ENCODE measurements at regions not wholly inside any gene's neighbourhood (a gene's known extent, or its start where the extent isn't known, plus 50 kb on each side); places are given as distances from the start of the nearest gene placed in this dataset.
"Not testable (repeated sequence)": the region's sequence is repeated elsewhere in the genome, so short reads cannot be mapped to it uniquely, and the experiment has no call there.

- H3K27ac Mint-ChIP-seq; H3K27me3 Mint-ChIP-seq (ENCODE audit: low read depth); H3K4me3 Mint-ChIP-seq; H3K36me3 Mint-ChIP-seq (ENCODE audit: low read depth); intact Hi-C loops (cut with micrococcal nuclease): not testable (repeated sequence)
- H3K9me3 Mint-ChIP-seq, result peaks cover 10% of the 10 kb centered on the region
- CTCF ChIA-PET, result interaction anchor here (0.7 to 1.2 kb wide), 4 partner anchors 9 to 238 kb away, joined by 3 read pairs; no protein-coding TSS in a partner anchor
- peaks cover 47% of the 10 kb centered on the region for H3K4me1 Mint-ChIP-seq (ENCODE audit: low read depth)
- DNase-seq, result peak; percentile 36
Observed at GRCh38 chr12:89222580-89222979, 129.7 kb downstream of the DUSP6 start.

GRCh38 chr12:89217472-89217871, 134.8 kb downstream of the DUSP6 start:
- CTCF ChIA-PET, result no interaction called here
- H3K9me3 Mint-ChIP-seq, result peaks cover 10% of the 10 kb centered on the region
- no peaks in the 10 kb centered on the region for H3K36me3 Mint-ChIP-seq (ENCODE audit: low read depth)
- no peaks in the 10 kb centered on the region for H3K27me3 Mint-ChIP-seq (ENCODE audit: low read depth)
- DNase-seq, result no peak
- intact Hi-C loops (cut with micrococcal nuclease), result no loop called here
- H3K4me3 Mint-ChIP-seq, result no peak overlapping the region
- peaks cover 6% of the 10 kb centered on the region for H3K4me1 Mint-ChIP-seq (ENCODE audit: low read depth)
- no peak overlapping the region for H3K27ac Mint-ChIP-seq

GRCh38 chr12:89216211-89216952, 135.9 kb downstream of the DUSP6 start:
- Mint-ChIP-seq H3K27ac (no peak overlapping the region), H3K4me3 (no peak overlapping the region), H3K4me1 (ENCODE audit: low read depth) (peaks cover 13% of the 10 kb centered on the region), H3K9me3 (peaks cover 8% of the 10 kb centered on the region), H3K36me3 (ENCODE audit: low read depth) (no peaks in the 10 kb centered on the region), H3K27me3 (ENCODE audit: low read depth) (no peaks in the 10 kb centered on the region)
- intact Hi-C loops (cut with micrococcal nuclease), result no loop called here
- CTCF ChIA-PET, result no interaction called here
- no peak for DNase-seq

GRCh38 chr12:89215196-89215595, 137.1 kb downstream of the DUSP6 start:
- H3K27ac Mint-ChIP-seq, result no peak overlapping the region
- H3K4me1 Mint-ChIP-seq (ENCODE audit: low read depth), result peaks cover 13% of the 10 kb centered on the region
- CTCF ChIA-PET, result no interaction called here

DNA sequence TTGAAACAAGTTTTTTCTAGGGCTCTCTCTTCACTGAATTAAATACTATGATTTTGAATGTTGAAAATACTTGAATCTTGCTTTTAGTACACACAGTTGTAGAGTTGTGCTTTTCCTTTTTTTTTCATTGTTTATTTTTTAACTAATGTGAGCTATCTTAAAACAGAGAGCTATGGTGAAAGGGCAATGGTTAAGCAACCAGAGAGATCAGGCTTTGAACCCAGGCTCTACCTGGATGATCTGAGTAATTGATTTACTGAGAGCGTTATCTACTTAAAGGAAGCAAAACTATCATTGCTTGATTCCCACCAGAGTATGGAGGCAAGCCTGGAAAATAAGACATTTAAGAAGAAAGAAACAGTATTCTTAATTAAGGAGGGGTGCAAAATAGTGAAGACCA, 138.6 kb downstream of the DUSP6 start:
- Mint-ChIP-seq H3K36me3 (ENCODE audit: low read depth) (no peaks in the 10 kb centered on the region), H3K9me3 (no peaks in the 10 kb centered on the region), H3K27me3 (ENCODE audit: low read depth) (no peaks in the 10 kb centered on the region), H3K4me3 (no peak overlapping the region), H3K27ac (no peak overlapping the region), H3K4me1 (ENCODE audit: low read depth) (peaks cover 13% of the 10 kb centered on the region)
- intact Hi-C loops (cut with micrococcal nuclease), result no loop called here
- no peak for DNase-seq
- CTCF ChIA-PET, result interaction anchor here (0.8 kb wide), 1 partner anchor 9 kb away, joined by 3 read pairs; no protein-coding TSS in a partner anchor

More at GRCh38 chr12:89215196-89215595, 137.1 kb downstream of the DUSP6 start:
- H3K4me3 Mint-ChIP-seq, result no peak overlapping the region
- H3K9me3 Mint-ChIP-seq, result no peaks in the 10 kb centered on the region
- intact Hi-C loops (cut with micrococcal nuclease), result no loop called here
- DNase-seq, result no peak
- no peaks in the 10 kb centered on the region for H3K36me3 Mint-ChIP-seq (ENCODE audit: low read depth)
- H3K27me3 Mint-ChIP-seq (ENCODE audit: low read depth), result no peaks in the 10 kb centered on the region

- Mint-ChIP-seq H3K4me3 (no peak overlapping the region), H3K4me1 (ENCODE audit: low read depth) (peaks cover 13% of the 10 kb centered on the region), H3K9me3 (no peaks in the 10 kb centered on the region), H3K36me3 (ENCODE audit: low read depth) (no peaks in the 10 kb centered on the region), H3K27me3 (ENCODE audit: low read depth) (no peaks in the 10 kb centered on the region), H3K27ac (no peak overlapping the region)
- CTCF ChIA-PET, result interaction anchor here (0.7 to 0.8 kb wide), 2 partner anchors 10 to 52 kb away, joined by 3 read pairs; no protein-coding TSS in a partner anchor
- intact Hi-C loops (cut with micrococcal nuclease), result no loop called here
- DNase-seq, result no peak
Observed at GRCh38 chr12:89213139-89213538, 139.2 kb downstream of the DUSP6 start.

DNA sequence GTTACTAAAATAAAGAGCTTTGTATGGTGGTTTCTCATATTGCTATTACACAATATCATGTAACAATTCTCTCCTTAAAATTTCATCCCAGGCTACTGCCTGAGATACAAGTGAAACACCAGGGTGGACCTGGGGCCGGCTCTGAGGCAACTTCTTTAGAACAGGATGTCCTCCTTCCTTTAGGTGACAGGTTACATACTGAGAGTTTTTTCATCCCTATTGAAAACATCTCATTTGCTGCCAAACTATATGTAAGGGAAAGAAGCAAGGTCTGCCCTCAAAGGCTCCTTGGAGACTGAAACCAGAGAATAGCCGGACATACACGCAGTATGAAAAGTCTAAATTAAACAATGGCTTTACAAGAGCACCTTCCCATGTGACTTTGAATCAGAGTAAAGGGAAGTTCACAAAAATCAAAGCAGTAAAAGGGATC, 139.9 kb downstream of the DUSP6 start:
- no peak overlapping the region for H3K27ac Mint-ChIP-seq
- CTCF ChIA-PET, result no interaction called here
- H3K36me3 Mint-ChIP-seq (ENCODE audit: low read depth), result no peaks in the 10 kb centered on the region
- intact Hi-C loops (cut with micrococcal nuclease), result no loop called here
- H3K9me3 Mint-ChIP-seq, result no peaks in the 10 kb centered on the region
- no peak overlapping the region for H3K4me3 Mint-ChIP-seq
- H3K27me3 Mint-ChIP-seq (ENCODE audit: low read depth), result no peaks in the 10 kb centered on the region
- DNase-seq, result no peak
- H3K4me1 Mint-ChIP-seq (ENCODE audit: low read depth), result peaks cover 13% of the 10 kb centered on the region

DNA sequence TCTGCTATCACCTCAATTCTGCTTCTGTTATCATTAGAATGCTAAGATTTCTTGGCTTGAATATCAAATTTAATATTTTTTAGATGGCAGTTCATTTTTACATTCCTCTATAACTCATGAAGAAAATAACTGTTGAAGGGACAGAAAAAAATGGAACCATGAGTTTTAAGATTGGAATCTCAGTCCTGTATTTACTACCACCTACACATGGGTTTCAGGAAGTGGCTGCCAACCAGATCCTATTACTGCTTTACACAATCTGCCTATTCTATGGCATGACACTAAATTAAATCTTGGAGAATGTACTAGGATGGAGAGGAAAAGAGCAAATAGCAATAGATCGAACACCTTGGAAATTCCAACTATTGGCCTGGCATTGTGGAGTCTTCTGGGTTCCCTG, 140.8 kb downstream of the DUSP6 start:
- Mint-ChIP-seq H3K27me3 (ENCODE audit: low read depth) (no peaks in the 10 kb centered on the region), H3K27ac (no peak overlapping the region), H3K4me3 (no peak overlapping the region), H3K36me3 (ENCODE audit: low read depth) (no peaks in the 10 kb centered on the region), H3K9me3 (no peaks in the 10 kb centered on the region), H3K4me1 (ENCODE audit: low read depth) (peaks cover 12% of the 10 kb centered on the region)
- CTCF ChIA-PET, result no interaction called here
- intact Hi-C loops (cut with micrococcal nuclease), result no loop called here
- no peak for DNase-seq

GRCh38 chr12:89210277-89210676, 142.0 kb downstream of the DUSP6 start:
- peaks cover 12% of the 10 kb centered on the region for H3K4me1 Mint-ChIP-seq (ENCODE audit: low read depth)
- no peaks in the 10 kb centered on the region for H3K27me3 Mint-ChIP-seq (ENCODE audit: low read depth)
- no peaks in the 10 kb centered on the region for H3K36me3 Mint-ChIP-seq (ENCODE audit: low read depth)
- DNase-seq, result no peak
- H3K27ac Mint-ChIP-seq, result no peak overlapping the region
- no peaks in the 10 kb centered on the region for H3K9me3 Mint-ChIP-seq
- intact Hi-C loops (cut with micrococcal nuclease), result no loop called here
- CTCF ChIA-PET, result no interaction called here
- H3K4me3 Mint-ChIP-seq, result no peak overlapping the region

DNA sequence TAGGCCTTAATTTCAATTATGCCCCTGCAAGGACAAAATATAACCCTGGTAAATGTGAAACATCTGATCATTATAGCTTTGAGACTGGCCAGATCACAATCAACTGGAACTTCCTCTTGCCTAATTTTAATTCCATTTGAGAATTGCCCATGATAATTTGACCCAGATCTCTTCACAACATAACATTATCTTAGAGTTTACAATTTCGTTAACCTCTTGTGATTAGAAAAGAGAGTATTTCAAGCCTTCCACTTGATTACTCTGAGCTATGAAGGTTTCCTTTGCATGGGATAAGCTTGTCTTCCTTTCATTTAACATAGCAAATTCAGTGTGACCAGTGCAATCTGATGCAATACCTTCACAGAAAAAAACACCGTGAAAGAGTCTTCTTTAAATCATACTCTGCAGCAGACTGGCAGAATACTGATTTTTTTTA, 143.6 kb downstream of the DUSP6 start:
- no peak overlapping the region for H3K4me3 Mint-ChIP-seq
- H3K27ac Mint-ChIP-seq, result no peak overlapping the region
- H3K9me3 Mint-ChIP-seq, result no peaks in the 10 kb centered on the region
- peaks cover 12% of the 10 kb centered on the region for H3K4me1 Mint-ChIP-seq (ENCODE audit: low read depth)
- H3K27me3 Mint-ChIP-seq (ENCODE audit: low read depth), result no peaks in the 10 kb centered on the region
- CTCF ChIA-PET, result no interaction called here
- intact Hi-C loops (cut with micrococcal nuclease), result no loop called here
- DNase-seq, result no peak
- no peaks in the 10 kb centered on the region for H3K36me3 Mint-ChIP-seq (ENCODE audit: low read depth)

- intact Hi-C loops (cut with micrococcal nuclease), result no loop called here
- Mint-ChIP-seq H3K4me1 (ENCODE audit: low read depth) (peaks cover 4% of the 10 kb centered on the region), H3K4me3 (no peak overlapping the region), H3K27ac (no peak overlapping the region), H3K36me3 (ENCODE audit: low read depth) (no peaks in the 10 kb centered on the region), H3K27me3 (ENCODE audit: low read depth) (no peaks in the 10 kb centered on the region), H3K9me3 (no peaks in the 10 kb centered on the region)
- no peak for DNase-seq
- CTCF ChIA-PET, result no interaction called here
Observed at GRCh38 chr12:89206390-89206789, 145.9 kb downstream of the DUSP6 start.

DNA sequence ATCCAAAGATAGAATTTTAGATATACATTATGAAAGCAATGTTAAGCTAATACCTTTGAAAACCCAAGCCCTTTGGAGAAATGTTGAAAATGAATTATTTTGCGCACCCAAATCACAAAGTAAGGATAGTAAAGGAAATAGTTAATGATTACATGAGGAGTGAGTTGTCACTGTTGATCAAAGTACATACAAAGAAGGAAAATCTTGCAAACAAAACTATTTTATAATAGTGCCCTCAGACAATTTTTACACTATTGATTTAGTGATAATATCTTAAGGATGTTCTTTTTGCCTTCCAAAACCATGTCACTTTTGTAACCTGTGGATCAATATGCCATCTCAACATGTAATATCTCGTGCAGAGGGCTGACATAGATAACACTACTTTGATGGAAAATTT, 146.8 kb downstream of the DUSP6 start:
- H3K36me3 Mint-ChIP-seq (ENCODE audit: low read depth), result no peaks in the 10 kb centered on the region
- H3K27ac Mint-ChIP-seq, result no peak overlapping the region
- peaks cover 4% of the 10 kb centered on the region for H3K4me1 Mint-ChIP-seq (ENCODE audit: low read depth)
- H3K27me3 Mint-ChIP-seq (ENCODE audit: low read depth), result no peaks in the 10 kb centered on the region
- no peaks in the 10 kb centered on the region for H3K9me3 Mint-ChIP-seq
- intact Hi-C loops (cut with micrococcal nuclease), result no loop called here
- DNase-seq, result no peak
- H3K4me3 Mint-ChIP-seq, result no peak overlapping the region
- CTCF ChIA-PET, result no interaction called here

GRCh38 chr12:89203144-89203543, 149.2 kb downstream of the DUSP6 start:
- H3K4me3 Mint-ChIP-seq, result no peak overlapping the region
- CTCF ChIA-PET, result interaction anchor here (1.2 kb wide), 1 partner anchor 184 kb away, joined by 3 read pairs; no protein-coding TSS in a partner anchor
- no peaks in the 10 kb centered on the region for H3K36me3 Mint-ChIP-seq (ENCODE audit: low read depth)
- intact Hi-C loops (cut with micrococcal nuclease), result no loop called here
- H3K9me3 Mint-ChIP-seq, result no peaks in the 10 kb centered on the region
- DNase-seq, result no peak
- H3K27ac Mint-ChIP-seq, result no peak overlapping the region
- H3K27me3 Mint-ChIP-seq (ENCODE audit: low read depth), result no peaks in the 10 kb centered on the region
- H3K4me1 Mint-ChIP-seq (ENCODE audit: low read depth), result peaks cover 4% of the 10 kb centered on the region

Data from activated naive CD4-positive, alpha-beta T cell treated with anti-CD3 and anti-CD28 coated beads for 36 hours (primary cell).